Calu3 (cell line): ENCODE measurements at regions not wholly inside any gene's neighbourhood (a gene's known extent, or its start where the extent isn't known, plus 50 kb on each side); places are given as distances from the start of the nearest gene placed in this dataset.

Source experiments
- BruUV-seq: library from RNA; stranded (reverse); fragments of 400-500 nt; replicated peaks from 2 replicates; lab custom pipeline; 2021; lab: Mats Ljungman, UMichigan
- CTCF ChIA-PET: fragments of 300-600 bp; sonication (Branson Sonifier 250); formaldehyde crosslinking; loops from one replicate; lab custom pipeline; 2022; ENCODE audit warnings: antibody characterized with exemption; lab: Charles Lee
- DNase-seq: peaks from one replicate; pipeline ENCODE4 v3.0.0; 2022
- H3K27ac Mint-ChIP-seq: one replicate; pipeline ENCODE4 v1.8.0; 2022; ENCODE audit warnings: mixed read lengths; ENCODE audit not compliant: unreplicated experiment
- H3K27me3 Mint-ChIP-seq: one replicate; pipeline ENCODE4 v1.8.0; 2022; ENCODE audit warnings: mixed read lengths; ENCODE audit not compliant: unreplicated experiment
- H3K36me3 Mint-ChIP-seq: one replicate; pipeline ENCODE4 v1.8.0; 2022; ENCODE audit warnings: mild to moderate bottlenecking, moderate library complexity, mixed read lengths; ENCODE audit not compliant: insufficient read depth, unreplicated experiment
- H3K4me1 Mint-ChIP-seq: one replicate; pipeline ENCODE4 v1.8.0; 2022; ENCODE audit warnings: mild to moderate bottlenecking, low read depth, mixed read lengths; ENCODE audit not compliant: unreplicated experiment
- H3K4me3 Mint-ChIP-seq: one replicate; pipeline ENCODE4 v1.8.0; 2022; ENCODE audit warnings: mild to moderate bottlenecking, low read depth, moderate library complexity, mixed read lengths; ENCODE audit not compliant: unreplicated experiment
- H3K9me3 Mint-ChIP-seq: one replicate; pipeline ENCODE4 v1.8.0; 2022; ENCODE audit warnings: low read depth, mixed read lengths; ENCODE audit not compliant: unreplicated experiment
- CTCF ChIP-seq: fragments of 200-600 bp; IDR thresholded peaks from one replicate; pipeline ENCODE4 v1.8.0; 2022; ENCODE audit warnings: antibody characterized with exemption; ENCODE audit not compliant: unreplicated experiment
- intact Hi-C: fragments of 100-400 bp; cut with micrococcal nuclease; formaldehyde crosslinking; loops from one replicate; pipeline ENCODE4 v1.10.0; 2022; ENCODE audit not compliant: unreplicated experiment

- H3K36me3 Mint-ChIP-seq: no peaks in the 10 kb centered on the region
- H3K27me3 Mint-ChIP-seq: no peaks in the 10 kb centered on the region
- H3K27ac Mint-ChIP-seq: no peak overlapping the region
- BruUV-seq: no TSS peak
- no peaks in the 10 kb centered on the region for H3K4me1 Mint-ChIP-seq
- CTCF ChIA-PET: no interaction called here
- no peak for TF ChIP-seq CTCF
- H3K9me3 Mint-ChIP-seq: no peaks in the 10 kb centered on the region
- DNase-seq: no peak
- intact Hi-C loops: no loop called here
- H3K4me3 Mint-ChIP-seq: no peak overlapping the region
These were observed 132.9 kb upstream of the DIO2 start for GRCh38 chr14:80344208-80344607.

- intact Hi-C loops: no loop called here
- BruUV-seq: no TSS peak
These were observed 125.4 kb upstream of the DIO2 start for GRCh38 chr14:80336608-80337106.

GRCh38 chr14:80325688-80326087, 114.4 kb upstream of the DIO2 start:
- Mint-ChIP-seq H3K27me3 (no peaks in the 10 kb centered on the region), H3K27ac (no peak overlapping the region), H3K4me3 (no peak overlapping the region), H3K36me3 (no peaks in the 10 kb centered on the region), H3K4me1 (no peaks in the 10 kb centered on the region), H3K9me3 (no peaks in the 10 kb centered on the region)
- intact Hi-C loops: no loop called here
- DNase-seq: no peak
- no TSS peak for BruUV-seq
- TF ChIP-seq CTCF: no peak
- CTCF ChIA-PET: interaction anchor here (0.6 kb wide), 2 partner anchors 65 to 1251 kb away, joined by 3 read pairs; no protein-coding TSS in a partner anchor

More at GRCh38 chr14:80336608-80337106, 125.4 kb upstream of the DIO2 start:
- no peak for DNase-seq
- Mint-ChIP-seq H3K27me3 (peaks cover 8% of the 10 kb centered on the region), H3K36me3 (no peaks in the 10 kb centered on the region), H3K4me1 (no peaks in the 10 kb centered on the region), H3K9me3 (peaks cover 2% of the 10 kb centered on the region), H3K27ac (no peak overlapping the region), H3K4me3 (no peak overlapping the region)
- TF ChIP-seq CTCF: no peak
- CTCF ChIA-PET: no interaction called here

- H3K9me3 Mint-ChIP-seq: no peaks in the 10 kb centered on the region
- no peak for DNase-seq
- no peak overlapping the region for H3K4me3 Mint-ChIP-seq
- H3K36me3 Mint-ChIP-seq: no peaks in the 10 kb centered on the region
- H3K27me3 Mint-ChIP-seq: no peaks in the 10 kb centered on the region
- CTCF ChIA-PET: interaction anchor here (0.6 kb wide), 2 partner anchors 66 to 1252 kb away, joined by 3 read pairs; no protein-coding TSS in a partner anchor
- intact Hi-C loops: no loop called here
- BruUV-seq: no TSS peak
- TF ChIP-seq CTCF: no peak
- no peak overlapping the region for H3K27ac Mint-ChIP-seq
- H3K4me1 Mint-ChIP-seq: no peaks in the 10 kb centered on the region
These were observed 113.8 kb upstream of the DIO2 start for GRCh38 chr14:80325112-80325511.
